ENCODE measurements at regions not wholly inside any gene's neighbourhood (a gene's known extent, or its start where the extent isn't known, plus 50 kb on each side); places are given as distances from the start of the nearest gene placed in this dataset.
"Not testable (repeated sequence)": the region's sequence is repeated elsewhere in the genome, so short reads cannot be mapped to it uniquely, and the experiment has no call there.

DNA sequence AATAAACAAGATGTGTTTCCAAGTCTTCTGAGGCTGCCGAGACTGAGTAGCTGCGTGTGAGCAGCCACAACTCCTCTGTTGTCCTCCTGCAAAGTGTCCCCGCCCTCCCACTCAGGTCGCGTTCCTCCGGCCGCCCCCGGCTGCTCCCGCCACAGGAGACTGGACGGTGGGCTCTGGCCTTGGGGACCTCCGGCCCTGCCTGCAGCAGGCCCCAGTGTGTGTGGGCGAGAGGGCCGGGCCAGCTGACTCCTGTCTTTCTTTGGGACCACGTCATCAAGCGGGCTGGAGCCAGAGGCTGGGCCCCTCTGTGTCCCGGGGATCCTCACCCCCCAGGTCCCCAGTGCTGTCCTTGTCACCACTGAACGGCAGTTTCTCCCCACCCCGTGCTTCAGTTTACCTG, 175.3 kb downstream of the NPIPB11 start:
- DNase-seq, result peak; percentile 41

DNA sequence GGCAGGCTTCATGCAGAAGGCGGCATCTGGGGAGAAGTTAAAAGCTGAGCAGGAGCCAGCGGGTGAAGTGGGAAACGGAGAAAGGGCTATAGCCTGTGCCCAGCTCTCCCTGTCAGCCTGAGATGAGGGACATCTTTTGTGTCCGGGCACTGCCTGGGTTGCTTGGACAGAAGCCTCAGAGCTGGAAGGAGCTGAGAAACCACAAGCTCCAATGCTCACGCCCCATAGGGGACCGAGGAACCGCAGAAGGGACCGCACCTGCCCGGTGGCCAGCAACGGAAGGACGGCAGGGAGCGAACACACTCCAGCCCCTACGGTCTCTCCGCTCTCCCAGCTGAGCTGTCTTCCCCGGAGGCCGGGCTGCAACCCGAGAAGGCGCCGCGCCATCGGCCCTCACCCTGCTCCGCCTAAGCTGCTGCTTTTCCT, 175.8 kb downstream of the NPIPB11 start:
- peak; percentile 42 for DNase-seq

DNA sequence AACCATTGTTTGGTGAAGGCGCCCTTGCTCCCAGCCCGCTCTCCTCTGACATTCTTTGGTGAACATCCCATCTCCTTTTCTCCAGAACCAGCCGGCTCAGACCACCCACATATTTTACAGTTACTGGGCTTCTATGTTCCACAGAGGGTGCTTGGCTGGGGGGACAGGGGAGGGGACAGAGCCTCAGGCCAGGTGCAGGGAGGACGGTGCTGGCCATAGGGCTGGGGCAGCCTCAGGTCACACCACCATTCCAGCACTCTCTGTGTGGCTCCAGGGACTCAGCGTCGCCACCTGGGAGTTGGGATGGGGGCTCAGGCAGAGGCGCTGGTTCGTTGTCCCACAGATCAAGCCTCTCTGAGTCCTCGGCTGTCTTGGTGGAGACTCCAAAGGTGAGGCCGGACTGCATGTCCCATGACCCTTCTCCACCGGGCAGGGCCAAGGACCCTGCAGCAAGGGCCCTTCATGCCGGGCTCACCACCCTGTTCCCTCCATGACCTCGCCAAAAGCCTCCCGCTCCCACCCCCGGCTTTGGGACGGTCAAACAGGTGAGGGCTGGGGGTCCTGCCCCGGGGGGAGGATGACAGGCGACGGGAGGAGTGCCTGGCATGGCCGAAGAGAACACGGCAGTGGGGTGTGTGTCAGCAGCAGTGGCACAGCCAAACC, 176.4 kb downstream of the NPIPB11 start:
- DNase-seq, result peak; percentile 31

DNA sequence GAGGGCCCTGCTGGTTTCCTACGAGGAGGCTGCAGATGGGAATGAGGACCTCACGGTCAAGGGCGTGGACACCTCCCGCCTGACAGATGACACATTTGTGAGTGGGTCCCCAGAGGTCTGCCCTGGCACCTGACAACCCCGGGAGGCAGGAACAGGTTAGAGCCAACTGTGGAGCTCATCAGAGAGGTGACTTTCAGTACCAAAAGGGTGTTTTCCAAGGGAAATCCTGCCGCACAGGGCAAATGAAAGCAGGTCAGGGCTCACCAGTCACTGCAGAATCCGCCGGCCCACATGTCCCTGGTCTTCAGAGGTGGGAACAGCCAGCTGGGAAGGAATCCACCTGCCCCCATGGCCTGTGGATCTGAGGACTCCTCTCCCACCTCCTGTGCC, 176.9 kb downstream of the NPIPB11 start:
- peak; percentile 19 for DNase-seq

DNA sequence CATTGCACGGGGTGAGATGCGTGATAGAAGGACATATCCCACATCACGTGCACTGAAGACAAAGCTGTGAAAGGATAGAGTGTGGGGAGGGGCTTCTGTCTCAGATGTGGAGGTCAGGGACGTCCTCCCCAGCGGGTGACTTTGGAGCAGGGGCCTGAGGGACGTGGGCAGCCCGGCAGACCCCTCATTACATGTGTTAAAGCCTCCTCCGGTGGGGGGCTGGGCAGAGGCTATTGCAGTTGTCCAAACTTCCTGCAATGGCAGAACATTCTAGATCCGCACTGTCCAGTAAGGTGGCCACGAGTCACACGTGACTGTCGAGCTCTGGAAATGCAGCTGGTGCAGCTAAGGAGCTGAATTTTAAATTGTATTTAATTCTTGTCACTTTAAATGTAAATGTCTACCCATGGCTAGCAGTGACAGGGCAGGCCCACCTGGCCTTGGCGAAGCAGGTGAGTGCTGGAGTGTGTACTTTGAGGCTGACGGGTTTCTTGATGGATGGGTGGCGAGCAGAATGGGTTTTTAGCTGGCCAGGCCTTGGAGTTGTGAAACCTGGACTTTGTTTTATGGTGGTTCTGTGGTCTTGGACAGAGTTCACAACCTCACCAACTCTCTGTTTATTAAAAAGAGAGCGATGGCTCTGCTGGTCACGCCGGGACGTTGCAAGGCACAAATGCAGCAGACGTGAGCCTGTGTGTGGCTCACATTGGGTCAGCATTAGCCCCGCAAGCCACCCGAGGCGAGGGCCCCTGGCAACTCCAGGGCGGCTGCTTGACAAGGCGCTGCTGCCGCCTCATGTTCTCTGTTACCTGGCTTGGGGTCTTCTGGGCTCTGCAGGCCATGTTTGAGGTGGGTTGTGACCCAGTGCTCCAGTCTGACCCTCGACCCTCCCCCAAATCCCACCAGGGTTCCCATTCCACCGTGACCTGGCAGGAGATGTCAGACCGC, 177.6 kb downstream of the NPIPB11 start:
- peak; percentile 15 for DNase-seq

DNA sequence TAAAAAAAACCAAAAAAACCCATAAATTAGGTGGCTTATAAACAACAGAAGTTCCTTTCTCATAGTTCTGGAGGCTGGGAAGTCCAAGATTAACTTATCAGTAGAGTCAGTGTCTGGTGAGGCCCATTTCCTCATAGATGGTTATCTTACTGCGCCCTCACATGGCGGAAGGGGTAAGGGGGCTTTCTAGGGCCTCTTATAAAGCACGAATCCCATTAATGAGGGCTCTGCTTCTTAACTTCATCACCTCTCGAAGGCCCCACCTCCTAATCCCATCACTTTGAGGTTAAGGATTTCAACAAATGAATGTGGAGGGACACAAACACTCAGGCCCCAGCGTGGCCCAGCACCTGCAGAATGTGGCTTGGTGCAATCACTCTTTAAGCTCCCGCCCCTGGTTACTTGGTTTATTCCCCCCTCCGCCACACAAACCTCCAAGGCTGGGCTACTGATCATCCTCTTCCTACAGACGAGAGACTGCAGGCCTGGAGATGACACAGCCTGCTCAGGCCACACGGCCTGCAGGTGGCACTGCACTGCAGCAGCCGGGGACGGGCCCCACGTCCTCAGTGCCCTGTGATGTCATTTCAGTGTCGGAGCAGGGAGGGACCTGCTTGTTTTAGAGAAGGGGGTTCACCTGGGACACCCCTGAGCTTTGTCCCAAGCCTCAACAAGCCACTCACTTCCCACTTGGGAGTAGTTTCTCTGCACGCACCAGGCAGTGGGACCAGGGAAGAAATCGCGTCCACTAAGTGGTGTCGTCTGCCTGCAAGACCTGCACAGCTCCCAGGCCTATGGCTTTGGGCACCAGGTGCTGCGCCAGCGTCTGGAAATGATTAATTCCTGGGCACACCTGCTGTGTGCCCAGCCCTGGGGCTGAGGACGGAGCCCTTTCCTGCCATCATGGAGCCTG, 178.5 kb downstream of the NPIPB11 start:
- peak; percentile 64 for DNase-seq

DNA sequence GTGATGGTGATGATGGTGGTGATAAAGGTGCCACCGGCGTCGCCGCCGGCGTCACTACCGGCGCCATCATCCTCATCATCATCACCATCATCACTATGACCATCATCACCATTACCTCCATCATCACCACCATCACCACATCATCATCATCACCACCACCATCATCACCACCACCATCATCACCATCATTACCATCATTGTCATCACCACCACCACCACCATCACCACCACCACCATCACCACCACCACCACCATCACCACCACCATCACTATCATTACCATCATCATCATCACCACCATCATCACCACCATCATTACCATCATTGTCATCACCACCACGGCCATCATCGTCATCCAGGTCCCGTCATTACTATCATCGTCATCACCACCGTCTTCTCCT, 179.7 kb downstream of the NPIPB11 start:
- no peak for DNase-seq

DNA sequence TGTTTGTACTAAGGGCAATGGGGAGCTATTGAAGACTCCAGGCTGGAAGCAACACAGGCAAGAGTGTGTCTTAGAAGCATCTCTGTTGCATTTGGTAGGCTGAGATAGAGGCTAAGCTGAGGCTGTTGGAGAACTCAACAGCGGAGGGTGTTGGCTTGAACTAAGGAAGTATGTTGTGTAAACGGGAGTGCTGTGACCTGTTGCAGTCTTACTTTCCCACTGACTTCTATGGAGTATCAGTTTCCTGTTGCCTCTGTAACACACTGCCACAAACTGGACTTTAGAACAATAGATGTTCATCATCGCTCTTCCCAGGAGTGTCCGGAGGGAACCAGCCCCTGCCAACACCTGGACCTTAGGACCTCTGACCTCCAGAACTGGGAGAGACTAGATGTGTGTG, 181.8 kb downstream of the NPIPB11 start:
- not testable (repeated sequence) for DNase-seq

DNA sequence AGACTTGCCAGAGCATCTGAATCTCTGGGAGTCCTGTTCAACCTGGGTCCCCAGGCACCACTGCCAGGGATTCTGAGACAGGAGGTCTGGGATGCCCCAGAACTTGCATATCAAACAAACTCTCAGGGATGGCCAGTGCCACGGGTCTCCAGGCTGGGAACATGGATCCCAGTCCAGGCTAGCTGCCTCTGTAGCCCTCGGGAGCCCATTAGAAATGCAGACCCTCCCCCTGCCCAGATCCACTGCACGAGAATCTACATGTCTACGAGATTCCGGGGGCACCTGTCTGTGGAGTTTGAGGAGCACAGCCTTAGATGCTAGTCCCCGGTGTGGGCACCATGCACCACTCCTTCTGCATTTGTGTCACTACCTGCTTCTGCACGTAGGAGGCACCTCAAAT, 183.9 kb downstream of the NPIPB11 start:
- peak; percentile 39 for DNase-seq

DNA sequence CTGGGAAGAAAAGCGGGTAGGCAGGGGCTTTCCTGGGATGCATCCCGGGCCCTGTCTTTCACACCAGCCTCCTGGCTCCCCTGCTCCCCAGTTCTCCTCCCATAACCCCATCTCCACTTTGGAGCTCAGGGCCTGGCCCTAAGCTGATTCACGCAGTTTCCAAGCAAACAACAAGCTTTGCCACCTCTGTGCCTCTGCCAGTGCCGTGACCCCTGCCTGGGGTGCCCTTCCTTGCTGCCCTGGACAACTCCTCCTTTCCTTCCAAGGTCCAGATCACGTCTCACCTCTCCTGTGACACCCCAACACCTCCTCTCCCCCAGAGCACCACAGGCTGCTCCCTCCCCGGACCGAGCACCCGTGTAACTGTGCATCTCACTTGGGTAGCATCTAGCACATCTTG, 184.5 kb downstream of the NPIPB11 start:
- DNase-seq, result peak; percentile 8

DNA sequence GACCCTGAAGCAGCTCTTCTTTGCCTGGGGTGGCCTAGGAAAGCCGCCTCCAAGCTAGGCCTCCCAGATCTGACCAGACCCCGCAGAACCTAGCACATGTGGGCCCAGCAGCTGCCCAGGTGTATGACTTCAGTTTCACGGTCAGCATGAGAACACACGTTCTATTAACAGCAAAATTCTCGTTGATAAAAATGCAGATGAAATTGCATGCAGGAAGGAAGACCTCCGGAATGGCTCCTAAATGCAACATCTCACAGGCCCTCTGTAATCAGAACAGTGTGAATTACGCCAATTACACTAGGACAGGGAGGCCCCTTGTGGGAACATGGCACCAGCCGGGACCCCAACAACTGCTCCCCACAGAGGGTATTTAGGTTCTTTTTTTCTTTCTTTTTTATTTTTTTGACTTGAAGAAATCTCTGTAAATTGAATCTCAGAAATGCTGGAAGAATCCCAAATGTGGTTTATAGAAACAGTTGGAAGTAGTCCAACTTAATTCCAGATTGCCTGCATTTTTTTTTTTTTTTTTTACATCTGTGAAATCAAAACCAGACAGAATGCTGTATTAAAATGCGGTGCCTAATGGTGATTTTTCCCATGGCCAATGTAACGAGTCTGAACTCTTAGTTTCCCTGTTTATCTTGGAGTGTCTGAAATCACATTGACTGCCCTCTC, 185.1 kb downstream of the NPIPB11 start:
- DNase-seq, result peak; percentile 34

DNA sequence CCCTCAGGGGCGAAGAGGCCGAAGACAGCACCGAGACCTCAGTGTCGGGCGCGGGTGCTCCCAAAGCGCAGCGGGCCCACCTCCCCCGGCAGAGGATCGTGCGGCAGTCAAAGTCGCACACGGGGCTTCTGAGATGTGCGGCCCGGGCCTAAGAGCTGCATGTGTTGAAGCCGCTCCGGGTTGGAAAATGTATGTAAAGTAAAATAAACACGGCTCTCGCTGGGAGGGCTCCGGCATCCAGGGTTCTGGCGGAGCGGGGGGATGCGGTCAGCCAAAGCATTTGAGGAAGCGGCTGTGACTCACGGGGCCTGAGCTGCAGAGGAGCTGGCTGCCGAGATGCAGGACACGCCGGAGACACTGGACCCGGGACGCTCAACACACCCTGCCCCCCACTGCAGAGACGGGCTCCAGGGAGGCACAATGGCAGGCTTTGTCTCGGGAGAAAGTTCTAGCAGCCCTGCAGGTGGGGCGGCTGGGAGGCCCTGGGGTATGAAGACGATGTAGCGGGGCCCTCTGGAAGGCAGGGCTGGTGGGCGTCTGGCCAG, 185.8 kb downstream of the NPIPB11 start:
- DNase-seq, result peak; percentile 84

DNA sequence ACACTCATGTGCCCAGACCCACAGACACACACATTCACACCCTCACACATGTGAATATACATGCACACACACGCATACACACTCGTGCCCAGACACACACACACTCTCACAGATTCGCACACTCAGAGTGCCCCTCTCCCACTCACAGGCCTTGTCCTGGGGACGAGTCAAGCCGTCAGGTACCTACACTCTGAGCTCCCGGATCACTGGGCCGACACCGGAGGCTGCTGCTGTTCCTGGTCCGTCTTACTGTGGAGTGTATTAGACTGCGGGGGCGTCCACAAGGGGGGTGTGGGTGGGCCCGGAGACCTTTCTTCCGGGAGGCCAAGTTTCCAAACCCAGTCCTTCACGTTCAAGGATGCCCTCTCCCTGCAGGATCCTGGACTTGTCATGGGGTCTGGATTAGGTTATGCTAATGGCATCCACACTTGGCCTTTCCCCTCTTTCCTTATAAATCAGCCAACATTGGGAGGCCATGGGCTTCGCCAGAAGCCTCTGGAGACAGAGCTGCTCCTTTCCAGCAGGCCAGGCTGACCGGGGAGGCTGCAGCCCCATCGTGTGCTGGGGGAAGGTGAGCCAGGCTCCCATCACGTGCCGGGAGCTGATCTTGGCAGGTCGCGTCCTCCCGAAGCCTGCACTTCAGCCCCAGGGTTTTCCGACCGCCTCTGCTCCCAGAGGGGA, 186.4 kb downstream of the NPIPB11 start:
- DNase-seq, result peak; percentile 34

DNA sequence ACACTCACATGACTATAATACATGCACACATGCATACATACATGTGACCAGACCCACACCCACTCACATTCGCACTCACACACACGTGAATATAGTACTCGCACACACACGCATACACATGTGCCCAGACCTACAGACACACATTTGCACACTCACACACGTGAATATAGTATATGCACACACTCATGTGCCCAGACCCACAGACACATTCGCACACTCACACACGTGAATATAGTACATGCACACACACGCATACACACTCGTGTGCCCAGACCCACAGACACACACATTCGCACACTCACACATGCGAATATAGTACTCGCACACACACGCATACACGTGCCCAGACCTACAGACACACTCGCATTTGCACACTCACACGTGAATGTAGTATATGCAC, 186.9 kb downstream of the NPIPB11 start:
- DNase-seq, result not testable (repeated sequence)

DNA sequence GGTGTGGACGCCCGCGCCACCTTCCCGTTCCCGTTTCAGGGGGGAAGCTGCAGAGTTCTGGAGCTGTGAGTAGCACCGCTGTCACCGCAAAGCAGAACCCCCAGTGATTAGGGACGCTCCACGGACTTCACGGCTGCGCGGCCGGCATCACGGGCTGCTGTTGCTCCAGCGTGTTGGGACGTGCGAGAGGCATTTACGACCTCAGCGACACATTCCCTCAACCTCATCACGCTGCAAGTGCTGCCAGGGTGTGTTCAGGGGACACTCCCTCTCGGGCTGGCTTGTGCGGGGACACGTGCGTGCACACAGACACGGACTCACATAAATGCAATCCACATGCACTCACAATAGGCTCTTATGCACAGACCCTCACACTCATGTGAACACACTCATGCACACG, 187.9 kb downstream of the NPIPB11 start:
- peak; percentile 28 for DNase-seq

DNA sequence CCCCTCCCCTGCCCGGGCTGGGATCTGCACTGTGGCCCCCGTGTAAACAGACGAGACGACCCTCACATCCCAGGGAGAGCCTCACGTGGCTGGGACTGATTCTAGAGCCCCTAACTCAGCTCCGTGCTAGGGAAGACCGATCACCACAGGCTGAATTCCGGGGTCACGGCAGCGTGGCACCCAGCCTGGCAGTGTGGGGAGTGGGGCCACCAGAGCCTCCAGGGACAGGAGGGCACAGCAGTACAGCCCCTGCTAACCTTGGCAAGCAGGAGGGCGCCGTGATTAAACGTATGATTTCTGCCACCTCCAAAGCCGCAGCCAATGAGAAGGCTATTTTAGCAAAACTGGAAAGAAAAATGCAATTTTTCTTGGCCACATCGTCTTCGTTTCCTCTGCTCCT, 188.3 kb downstream of the NPIPB11 start:
- peak; percentile 18 for DNase-seq

DNA sequence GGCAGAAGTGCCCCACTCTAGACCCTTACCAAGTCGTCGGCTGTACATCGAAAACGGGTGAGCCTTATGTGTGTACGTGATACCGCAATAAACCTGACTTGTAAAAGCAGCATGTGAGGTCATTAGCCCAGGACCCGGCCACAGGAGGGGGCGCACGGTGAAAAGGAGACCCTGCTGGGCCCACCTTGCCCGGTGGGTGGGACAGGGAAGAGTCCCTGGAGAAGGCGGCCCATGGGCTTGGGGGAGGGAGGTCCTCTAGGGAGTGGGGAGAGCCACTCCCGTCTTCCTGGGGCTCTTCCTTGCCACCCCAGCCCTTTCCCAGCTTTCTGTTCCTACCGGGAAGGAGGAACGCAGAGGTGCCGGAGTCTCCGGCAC, 188.8 kb downstream of the NPIPB11 start:
- not testable (repeated sequence) for DNase-seq

DNA sequence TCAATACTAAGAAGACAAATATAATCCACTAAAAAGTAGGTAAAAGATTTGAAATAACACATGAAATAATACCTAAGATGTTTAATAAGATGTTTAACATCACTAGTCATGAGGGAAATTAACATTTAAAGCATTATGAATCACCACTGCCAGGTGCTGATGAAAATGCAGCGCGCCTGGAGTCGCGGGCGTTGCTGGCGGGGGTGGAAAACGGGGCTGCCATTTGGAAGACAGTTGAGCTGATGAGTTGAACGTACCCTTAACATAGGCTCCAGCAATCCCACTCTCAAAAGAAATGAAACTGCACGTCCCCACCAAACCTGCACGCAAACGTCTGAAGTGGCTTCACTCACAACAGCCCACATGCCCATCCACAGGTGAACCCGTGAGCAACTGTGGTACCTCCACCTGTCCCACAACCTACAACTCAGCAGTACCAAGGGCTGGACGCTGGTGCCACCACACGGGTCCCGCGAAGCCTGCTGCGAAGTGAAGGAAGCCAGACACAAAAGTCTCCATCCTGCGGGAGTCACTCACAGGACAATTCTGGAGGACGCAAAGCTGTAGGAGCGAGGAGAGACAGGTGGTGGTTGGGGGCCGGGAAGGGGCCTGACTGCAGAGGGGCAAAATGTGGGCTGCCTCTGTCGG, 189.3 kb downstream of the NPIPB11 start:
- DNase-seq, result peak; percentile 11

DNA sequence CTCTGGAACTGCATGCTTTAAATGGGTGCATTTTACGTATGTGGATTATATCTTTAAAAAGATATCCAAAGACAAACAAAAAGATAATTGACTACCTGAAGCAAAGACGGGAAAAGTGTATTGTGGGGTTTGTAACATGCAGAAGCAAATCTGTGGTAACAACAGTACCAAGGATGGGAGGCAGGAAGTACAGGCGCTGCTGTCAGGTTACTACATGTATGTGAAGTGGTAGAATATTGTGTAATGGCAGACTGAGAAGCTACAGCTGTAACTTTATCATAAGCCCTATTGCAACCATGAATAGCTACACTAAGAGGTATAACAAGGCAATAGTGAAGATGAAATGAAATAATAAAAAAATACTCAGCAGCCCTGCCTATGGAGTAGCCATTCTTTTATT, 192.7 kb downstream of the NPIPB11 start:
- not testable (repeated sequence) for DNase-seq

DNA sequence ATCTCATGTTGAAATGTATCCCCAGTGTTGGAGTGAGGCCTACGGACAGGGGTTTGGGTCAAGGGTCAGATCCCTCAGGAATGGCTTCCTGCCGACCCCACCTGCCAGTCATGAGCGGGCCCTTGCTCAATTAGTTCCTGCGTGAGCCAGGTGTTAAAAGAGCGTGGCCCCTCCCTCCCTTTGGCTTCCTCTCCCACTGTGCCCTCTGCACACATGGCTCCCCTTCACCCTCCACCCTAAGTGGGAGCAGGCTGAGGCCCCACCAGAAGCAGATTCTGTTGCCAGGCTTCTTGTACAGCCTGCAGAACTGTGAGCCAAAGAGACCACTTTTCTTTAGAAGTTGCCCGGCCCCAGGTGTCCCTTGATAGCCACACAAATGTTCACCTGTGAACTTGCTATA, 193.3 kb downstream of the NPIPB11 start:
- DNase-seq, result not testable (repeated sequence)

Data from left hindlimb (tissue), 1 donor.